ENCODE measurements at regions not wholly inside any gene's neighbourhood (a gene's known extent, or its start where the extent isn't known, plus 50 kb on each side); places are given as distances from the start of the nearest gene placed in this dataset.

GRCh38 chr1:60553730-60554129, 480.2 kb upstream of the C1orf87 start:
- Histone ChIP-seq H3K4me3 (IDR thresholded peaks at IDR 0.05; ENCODE audit: insufficient read depth, low read depth, low read length) (no peak overlapping the region), H3K79me2 (ENCODE audit: insufficient read depth, low read depth) (no peaks in the 10 kb centered on the region), H3K27me3 (ENCODE audit: insufficient read depth, low read depth) (no peaks in the 10 kb centered on the region), H2AFZ (ENCODE audit: low read depth) (no peak overlapping the region), H3K4me1 (ENCODE audit: low read depth, poor library complexity, severe bottlenecking) (no peaks in the 10 kb centered on the region), H3K9ac (no peak overlapping the region), H3K4me2 (no peak overlapping the region), H4K20me1 (ENCODE audit: insufficient read depth) (no peaks in the 10 kb centered on the region), H3K27ac (no peak overlapping the region), H3K36me3 (ENCODE audit: insufficient read depth) (no peaks in the 10 kb centered on the region)
- TF ChIP-seq CTCF (conservative IDR thresholded peaks at IDR 0.05; ENCODE audit: low read depth, low read length): no peak

GRCh38 chr1:60547821-60548220, 474.3 kb upstream of the C1orf87 start:
- no peak overlapping the region for H3K9ac ChIP-seq
- no peak overlapping the region for H2AFZ ChIP-seq (ENCODE audit: low read depth)
- TF ChIP-seq CTCF (conservative IDR thresholded peaks at IDR 0.05; ENCODE audit: low read depth, low read length): no peak
- no peaks in the 10 kb centered on the region for H3K27me3 ChIP-seq (ENCODE audit: insufficient read depth, low read depth)
- H3K79me2 ChIP-seq (ENCODE audit: insufficient read depth, low read depth): no peaks in the 10 kb centered on the region
- no peaks in the 10 kb centered on the region for H4K20me1 ChIP-seq (ENCODE audit: insufficient read depth)
- no peak overlapping the region for H3K4me3 ChIP-seq (IDR thresholded peaks at IDR 0.05; ENCODE audit: insufficient read depth, low read depth, low read length)
- no peak overlapping the region for H3K27ac ChIP-seq
- no peaks in the 10 kb centered on the region for H3K36me3 ChIP-seq (ENCODE audit: insufficient read depth)
- H3K4me2 ChIP-seq: no peak overlapping the region
- no peaks in the 10 kb centered on the region for H3K4me1 ChIP-seq (ENCODE audit: low read depth, poor library complexity, severe bottlenecking)

- Histone ChIP-seq H2AFZ (ENCODE audit: low read depth) (no peak overlapping the region), H4K20me1 (ENCODE audit: insufficient read depth) (no peaks in the 10 kb centered on the region), H3K4me2 (no peak overlapping the region), H3K4me1 (ENCODE audit: low read depth, poor library complexity, severe bottlenecking) (no peaks in the 10 kb centered on the region), H3K27ac (no peak overlapping the region), H3K36me3 (ENCODE audit: insufficient read depth) (no peaks in the 10 kb centered on the region), H3K79me2 (ENCODE audit: insufficient read depth, low read depth) (no peaks in the 10 kb centered on the region), H3K27me3 (ENCODE audit: insufficient read depth, low read depth) (no peaks in the 10 kb centered on the region), H3K9ac (no peak overlapping the region), H3K4me3 (IDR thresholded peaks at IDR 0.05; ENCODE audit: insufficient read depth, low read depth, low read length) (no peak overlapping the region)
- TF ChIP-seq CTCF (conservative IDR thresholded peaks at IDR 0.05; ENCODE audit: low read depth, low read length): no peak
These were observed 468.4 kb upstream of the C1orf87 start for GRCh38 chr1:60541831-60542532.

- Histone ChIP-seq H3K4me3 (IDR thresholded peaks at IDR 0.05; ENCODE audit: insufficient read depth, low read depth, low read length) (no peak overlapping the region), H3K79me2 (ENCODE audit: insufficient read depth, low read depth) (no peaks in the 10 kb centered on the region), H4K20me1 (ENCODE audit: insufficient read depth) (no peaks in the 10 kb centered on the region), H3K27ac (no peak overlapping the region), H3K36me3 (ENCODE audit: insufficient read depth) (no peaks in the 10 kb centered on the region), H3K4me2 (no peak overlapping the region), H3K4me1 (ENCODE audit: low read depth, poor library complexity, severe bottlenecking) (no peaks in the 10 kb centered on the region), H3K27me3 (ENCODE audit: insufficient read depth, low read depth) (no peaks in the 10 kb centered on the region), H2AFZ (ENCODE audit: low read depth) (no peak overlapping the region), H3K9ac (no peak overlapping the region)
- TF ChIP-seq CTCF (conservative IDR thresholded peaks at IDR 0.05; ENCODE audit: low read depth, low read length): no peak
These were observed 466.6 kb upstream of the C1orf87 start for GRCh38 chr1:60540141-60540540.
